ENCODE measurements at regions not wholly inside any gene's neighbourhood (a gene's known extent, or its start where the extent isn't known, plus 50 kb on each side); places are given as distances from the start of the nearest gene placed in this dataset.

DNA sequence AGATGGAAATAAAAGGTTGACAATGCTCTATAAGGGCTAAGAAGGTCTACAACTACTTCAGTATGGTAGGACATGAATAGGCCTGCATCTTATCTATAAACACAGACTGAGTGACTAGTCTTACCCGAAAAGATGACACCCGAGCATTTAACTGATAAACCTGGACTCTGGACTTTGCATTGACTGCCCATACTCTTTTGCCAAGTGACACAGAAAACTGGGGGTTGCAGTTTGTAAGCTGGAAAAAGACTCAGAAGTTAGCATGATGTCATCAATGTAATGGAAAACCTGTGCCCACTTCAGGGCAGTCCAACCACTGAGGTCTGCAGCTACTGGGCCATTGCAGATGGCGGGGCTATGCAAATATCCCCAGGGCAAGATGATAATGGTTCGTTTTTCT is 258.3 kb upstream of the NEGR1 start:
- TF ChIP-seq, protein P1, sequence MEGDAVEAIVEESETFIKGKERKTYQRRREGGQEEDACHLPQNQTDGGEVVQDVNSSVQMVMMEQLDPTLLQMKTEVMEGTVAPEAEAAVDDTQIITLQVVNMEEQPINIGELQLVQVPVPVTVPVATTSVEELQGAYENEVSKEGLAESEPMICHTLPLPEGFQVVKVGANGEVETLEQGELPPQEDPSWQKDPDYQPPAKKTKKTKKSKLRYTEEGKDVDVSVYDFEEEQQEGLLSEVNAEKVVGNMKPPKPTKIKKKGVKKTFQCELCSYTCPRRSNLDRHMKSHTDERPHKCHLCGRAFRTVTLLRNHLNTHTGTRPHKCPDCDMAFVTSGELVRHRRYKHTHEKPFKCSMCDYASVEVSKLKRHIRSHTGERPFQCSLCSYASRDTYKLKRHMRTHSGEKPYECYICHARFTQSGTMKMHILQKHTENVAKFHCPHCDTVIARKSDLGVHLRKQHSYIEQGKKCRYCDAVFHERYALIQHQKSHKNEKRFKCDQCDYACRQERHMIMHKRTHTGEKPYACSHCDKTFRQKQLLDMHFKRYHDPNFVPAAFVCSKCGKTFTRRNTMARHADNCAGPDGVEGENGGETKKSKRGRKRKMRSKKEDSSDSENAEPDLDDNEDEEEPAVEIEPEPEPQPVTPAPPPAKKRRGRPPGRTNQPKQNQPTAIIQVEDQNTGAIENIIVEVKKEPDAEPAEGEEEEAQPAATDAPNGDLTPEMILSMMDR (IDR thresholded peaks at IDR 0.05; ENCODE audit: control extremely low read depth, extremely low read depth, low read depth, missing control alignments): no peak
- CTCF ChIA-PET: interaction anchor here (2.4 kb wide), 1 partner anchor 16 kb away, joined by 5 read pairs; no protein-coding TSS in a partner anchor
- no peak for DNase-seq (ENCODE audit: extremely low spot score)
- POLR2A ChIA-PET: no interaction called here

DNA sequence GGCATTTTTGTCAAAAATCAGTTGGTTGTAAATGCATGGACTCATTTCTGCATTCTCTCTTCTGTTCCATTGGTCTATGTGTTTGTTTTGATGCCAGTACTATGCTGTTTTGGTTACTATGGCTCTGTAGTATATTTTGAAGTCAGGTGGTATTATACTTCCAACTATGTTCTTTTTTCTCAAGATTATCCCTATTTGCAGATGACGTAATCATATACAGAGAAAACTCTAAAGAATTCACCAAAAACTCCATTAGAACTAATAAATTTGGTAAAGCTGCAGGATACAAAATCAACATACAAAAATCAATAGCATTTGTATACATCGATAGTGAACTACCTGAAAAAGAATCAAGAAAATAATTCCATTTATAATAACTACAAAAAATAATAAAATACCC is 253.1 kb upstream of the NEGR1 start:
- TF ChIP-seq, protein P1 (IDR thresholded peaks at IDR 0.05; ENCODE audit: control extremely low read depth, extremely low read depth, low read depth, missing control alignments): no peak
- DNase-seq (ENCODE audit: extremely low spot score): no peak
- ChIA-PET CTCF (no interaction called here), POLR2A (no interaction called here)

DNA sequence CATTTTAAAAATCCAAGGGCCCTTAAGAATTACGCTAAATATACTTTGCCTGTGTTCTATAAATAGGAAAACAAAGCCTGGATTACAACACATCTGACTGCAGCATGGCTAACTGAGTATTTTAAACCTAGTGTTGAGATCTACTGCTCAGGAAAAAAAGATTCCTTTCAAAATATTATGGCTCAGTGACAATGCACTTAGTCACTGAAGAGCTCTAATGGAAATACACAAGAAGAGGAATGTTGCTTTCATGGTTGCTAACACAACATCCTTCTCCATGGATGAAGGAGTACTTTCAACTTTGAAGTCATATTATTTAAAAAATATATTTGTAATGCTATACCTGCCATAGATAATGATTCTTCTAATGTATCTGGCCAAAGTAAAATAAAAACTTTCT is 248.3 kb upstream of the NEGR1 start:
- POLR2A ChIA-PET: no interaction called here

DNA sequence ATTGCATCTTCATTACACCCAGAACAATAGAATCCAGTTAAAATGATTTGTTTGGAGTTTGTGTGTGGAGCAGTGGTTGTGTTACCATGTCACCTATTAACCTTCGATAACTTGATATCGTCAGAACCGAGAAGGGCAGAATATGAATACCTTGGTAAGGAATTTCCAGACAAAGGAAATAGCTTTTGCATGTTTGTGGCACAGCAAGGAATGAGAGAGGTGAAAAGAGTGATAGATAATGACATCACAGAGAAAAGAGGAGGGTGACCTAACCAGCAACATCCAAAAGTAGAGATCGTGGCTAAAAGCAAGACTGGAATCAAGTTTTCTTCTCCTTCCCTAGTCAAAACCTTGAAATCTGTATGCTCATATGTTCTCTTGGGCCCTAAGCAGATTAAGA is 244.6 kb upstream of the NEGR1 start:
- TF ChIP-seq, protein P1 (IDR thresholded peaks at IDR 0.05; ENCODE audit: control extremely low read depth, extremely low read depth, low read depth, missing control alignments): no peak
- ChIA-PET CTCF (no interaction called here), POLR2A (no interaction called here)
- no peak for DNase-seq (ENCODE audit: extremely low spot score)

More for the DNA sequence above, 248.3 kb upstream of the NEGR1 start:
- TF ChIP-seq, protein P1 (IDR thresholded peaks at IDR 0.05; ENCODE audit: control extremely low read depth, extremely low read depth, low read depth, missing control alignments): no peak
- no peak for DNase-seq (ENCODE audit: extremely low spot score)
- CTCF ChIA-PET: no interaction called here

DNA sequence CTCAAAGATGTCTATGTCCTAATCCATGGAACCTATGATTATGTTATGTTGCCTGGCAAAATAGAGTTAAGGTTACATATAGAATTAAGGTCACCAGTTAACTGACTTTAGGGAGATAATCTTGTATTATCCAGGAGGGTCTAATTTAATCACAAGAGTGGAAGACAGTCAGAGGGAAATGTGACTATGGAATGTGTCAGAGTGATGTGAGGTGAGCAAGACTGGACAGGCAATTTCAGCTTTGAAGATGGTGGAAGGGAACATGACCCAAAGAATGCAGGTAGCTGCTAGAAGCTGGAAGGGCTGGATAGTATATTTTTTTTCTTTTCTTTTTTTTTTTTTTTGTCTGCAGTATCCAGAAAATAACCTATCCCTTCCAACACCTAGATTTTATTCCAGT is 241.7 kb upstream of the NEGR1 start:
- ChIA-PET CTCF (interaction anchor here (1.7 kb wide), 1 partner anchor 17 kb away, joined by 5 read pairs; no protein-coding TSS in a partner anchor), POLR2A (no interaction called here)
- TF ChIP-seq, protein P1 (IDR thresholded peaks at IDR 0.05; ENCODE audit: control extremely low read depth, extremely low read depth, low read depth, missing control alignments): no peak
- no peak for DNase-seq (ENCODE audit: extremely low spot score)

DNA sequence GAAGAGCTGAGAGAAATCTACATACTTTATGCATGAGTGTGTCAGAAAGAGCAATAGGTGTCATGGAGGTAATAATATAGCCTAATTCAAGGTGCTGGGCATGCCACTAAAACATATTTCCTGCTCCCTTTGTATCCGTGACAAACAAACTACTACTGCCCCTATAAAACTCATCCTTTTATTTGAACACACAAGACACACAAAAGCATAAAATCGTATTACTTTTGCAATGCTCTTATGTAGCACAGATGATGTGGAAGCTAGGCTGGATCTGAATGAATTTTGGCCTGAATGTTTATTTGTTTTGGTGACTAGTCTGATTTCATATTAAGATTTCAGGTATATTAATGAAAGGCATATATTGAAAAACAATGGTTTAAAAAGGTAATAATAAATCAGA is 239.3 kb upstream of the NEGR1 start:
- TF ChIP-seq, protein P1 (IDR thresholded peaks at IDR 0.05; ENCODE audit: control extremely low read depth, extremely low read depth, low read depth, missing control alignments): no peak
- ChIA-PET POLR2A (no interaction called here), CTCF (no interaction called here)
- DNase-seq (ENCODE audit: extremely low spot score): no peak

DNA sequence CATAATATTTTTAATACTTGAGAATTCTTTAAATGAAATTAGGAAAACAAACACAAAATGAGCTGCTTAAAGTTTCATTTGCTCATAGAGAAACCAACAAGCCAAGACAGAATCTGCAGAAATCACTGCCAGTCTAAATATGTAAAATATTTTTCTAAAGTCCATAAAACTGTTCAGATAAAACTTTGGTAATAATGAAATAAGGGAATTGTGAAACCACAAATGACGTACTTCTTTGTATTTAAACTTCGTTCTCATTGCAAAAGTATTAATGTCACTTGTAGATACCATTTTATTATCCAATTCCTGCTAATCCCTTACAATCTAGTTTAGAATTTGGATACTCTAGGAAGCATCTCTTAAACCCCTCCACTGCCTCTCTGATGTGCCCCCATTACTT is 234.5 kb upstream of the NEGR1 start:
- POLR2A ChIA-PET: no interaction called here
- DNase-seq (ENCODE audit: extremely low spot score): no peak
- CTCF ChIA-PET: no interaction called here

More for the DNA sequence above, 234.5 kb upstream of the NEGR1 start:
- TF ChIP-seq, protein P1 (IDR thresholded peaks at IDR 0.05; ENCODE audit: control extremely low read depth, extremely low read depth, low read depth, missing control alignments): no peak

Data from GM10248 (cell line).